Parathyroid adenoma (tissue), 2 donors: ENCODE measurements at regions not wholly inside any gene's neighbourhood (a gene's known extent, or its start where the extent isn't known, plus 50 kb on each side); places are given as distances from the start of the nearest gene placed in this dataset.

Source experiments
- H2AFZ ChIP-seq: fragments of 300-600 bp; sonication (generic); one replicate; pipeline ENCODE4 v1.7.0; 2017; ENCODE audit warnings: antibody characterized with exemption, mild to moderate bottlenecking
- H3K27ac ChIP-seq: fragments of 300-600 bp; sonication (generic); one replicate; pipeline ENCODE4 v1.7.0; 2017
- H3K27me3 ChIP-seq: fragments of 300-600 bp; sonication (generic); one replicate; pipeline ENCODE4 v1.7.0; 2017; ENCODE audit warnings: low read length; ENCODE audit not compliant: control insufficient read depth, insufficient read depth
- H3K36me3 ChIP-seq: fragments of 300-600 bp; sonication (generic); one replicate; pipeline ENCODE4 v1.7.0; 2017; ENCODE audit warnings: low read length; ENCODE audit not compliant: control insufficient read depth, insufficient read depth
- H3K4me1 ChIP-seq: fragments of 300-600 bp; sonication (generic); one replicate; pipeline ENCODE4 v1.7.0; 2017; ENCODE audit warnings: control low read depth
- H3K4me2 ChIP-seq: fragments of 300-600 bp; sonication (generic); one replicate; pipeline ENCODE4 v1.7.0; 2017; ENCODE audit warnings: low read length
- H3K4me3 ChIP-seq: fragments of 300-600 bp; sonication (generic); one replicate; pipeline ENCODE4 v1.7.0; 2017; ENCODE audit warnings: low read depth, low read length
- H3K79me2 ChIP-seq: fragments of 300-600 bp; sonication (generic); one replicate; pipeline ENCODE4 v1.7.0; 2017; ENCODE audit warnings: control low read depth
- H3K9ac ChIP-seq: fragments of 300-600 bp; sonication (generic); one replicate; pipeline ENCODE4 v1.7.0; 2017; ENCODE audit warnings: mild to moderate bottlenecking
- H3K9me3 ChIP-seq: fragments of 300-600 bp; sonication (generic); one replicate; pipeline ENCODE4 v1.7.0; 2017; ENCODE audit warnings: low read length; ENCODE audit not compliant: control insufficient read depth
- CTCF ChIP-seq: fragments of 300-600 bp; sonication (generic); IDR thresholded peaks from one replicate; pipeline ENCODE4 v1.7.0; 2017; ENCODE audit warnings: antibody characterized with exemption, mild to moderate bottlenecking
- donor health status: primary hyperparathyroidism.

DNA sequence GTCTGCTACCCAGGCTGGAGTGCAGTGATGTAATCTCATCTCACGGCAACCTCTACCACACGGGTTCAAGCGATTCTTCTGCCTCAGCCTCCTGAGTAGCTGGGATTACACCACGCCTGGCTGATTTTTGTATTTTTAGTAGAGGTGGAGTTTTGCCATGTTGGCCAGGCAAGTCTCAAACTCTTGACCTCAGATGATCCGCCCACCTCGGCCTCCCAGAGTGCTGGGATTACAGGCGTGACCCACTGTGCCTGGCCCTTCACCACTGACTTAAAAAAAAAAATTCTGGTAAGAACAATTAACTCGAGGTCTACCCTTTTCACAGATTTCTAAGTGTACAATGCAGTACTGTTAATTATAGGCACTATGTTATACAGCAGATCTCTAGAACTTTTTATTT, 279.4 kb downstream of the PARN start:
- H3K4me3 ChIP-seq, result no peak overlapping the region
- H3K36me3 ChIP-seq, result no peaks in the 10 kb centered on the region
- H3K79me2 ChIP-seq, result no peaks in the 10 kb centered on the region
- H2AFZ ChIP-seq, result no peak overlapping the region
- no peak for TF ChIP-seq CTCF
- no peaks in the 10 kb centered on the region for H3K27me3 ChIP-seq
- no peak overlapping the region for H3K4me2 ChIP-seq
- no peak overlapping the region for H3K9ac ChIP-seq
- no peaks in the 10 kb centered on the region for H3K4me1 ChIP-seq
- H3K27ac ChIP-seq, result no peak overlapping the region
- no peaks in the 10 kb centered on the region for H3K9me3 ChIP-seq

DNA sequence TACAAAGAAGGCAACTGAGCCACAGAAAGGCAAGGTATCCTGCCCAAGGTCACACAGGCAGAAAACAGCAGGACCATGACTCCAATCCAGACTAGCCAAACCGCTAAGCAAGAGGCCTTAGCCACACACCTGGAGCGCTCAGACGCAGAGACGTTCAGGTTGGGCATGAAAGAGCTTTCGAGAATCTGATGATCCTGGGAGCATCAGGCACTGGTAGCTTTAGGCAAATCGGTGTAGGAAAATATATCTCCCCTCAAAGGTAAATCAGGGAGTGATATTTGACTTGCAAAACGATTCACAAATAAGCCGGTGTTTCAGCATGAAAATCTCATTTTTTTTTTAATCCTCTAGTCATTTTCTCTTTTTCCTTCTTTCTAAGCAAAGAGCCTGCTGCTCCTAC, 279.0 kb downstream of the MRTFB start:
- Histone ChIP-seq H2AFZ (no peak overlapping the region), H3K27ac (no peak overlapping the region), H3K4me2 (no peak overlapping the region), H3K9me3 (no peaks in the 10 kb centered on the region), H3K27me3 (no peaks in the 10 kb centered on the region), H3K4me1 (no peaks in the 10 kb centered on the region), H3K36me3 (no peaks in the 10 kb centered on the region), H3K79me2 (no peaks in the 10 kb centered on the region), H3K9ac (no peak overlapping the region), H3K4me3 (no peak overlapping the region)
- TF ChIP-seq CTCF, result no peak

- Histone ChIP-seq H3K9me3 (no peaks in the 10 kb centered on the region), H3K4me3 (no peak overlapping the region), H3K4me1 (no peaks in the 10 kb centered on the region), H3K27ac (no peak overlapping the region), H3K36me3 (no peaks in the 10 kb centered on the region), H3K27me3 (no peaks in the 10 kb centered on the region), H3K9ac (no peak overlapping the region), H3K4me2 (no peak overlapping the region), H2AFZ (no peak overlapping the region), H3K79me2 (no peaks in the 10 kb centered on the region)
- no peak for TF ChIP-seq CTCF
These were observed 276.6 kb downstream of the MRTFB start for GRCh38 chr16:14347706-14348105.

GRCh38 chr16:14346278-14347142, 275.4 kb downstream of the MRTFB start:
- Histone ChIP-seq H3K27ac (no peak overlapping the region), H2AFZ (no peak overlapping the region), H3K36me3 (no peaks in the 10 kb centered on the region), H3K9ac (no peak overlapping the region), H3K4me3 (no peak overlapping the region), H3K4me2 (no peak overlapping the region), H3K4me1 (no peaks in the 10 kb centered on the region), H3K9me3 (no peaks in the 10 kb centered on the region), H3K79me2 (no peaks in the 10 kb centered on the region), H3K27me3 (no peaks in the 10 kb centered on the region)
- TF ChIP-seq CTCF, result no peak
